ENCODE measurements at regions not wholly inside any gene's neighbourhood (a gene's known extent, or its start where the extent isn't known, plus 50 kb on each side); places are given as distances from the start of the nearest gene placed in this dataset.

GRCh38 chr6:6729971-6730370, 141.5 kb downstream of the LY86 start:
- Histone ChIP-seq H3K9me3 (ENCODE audit: control insufficient read depth in 2 of 2, low read length in 2 of 2) (no peaks in the 10 kb centered on the region), H3K36me3 (ENCODE audit: control insufficient read depth, insufficient read depth, low read length) (no peaks in the 10 kb centered on the region), H3K4me1 (ENCODE audit: control insufficient read depth, insufficient read depth, low read length, poor library complexity, severe bottlenecking) (no peaks in the 10 kb centered on the region), H3K27ac (ENCODE audit: insufficient read depth, low read length, poor library complexity, severe bottlenecking) (no peak overlapping the region), H3K4me3 (ENCODE audit: low read depth, low read length) (no peak overlapping the region), H3K27me3 (ENCODE audit: control insufficient read depth, insufficient read depth, low read length) (peaks cover 4% of the 10 kb centered on the region)
- H3K9me3 Mint-ChIP-seq = peaks cover 0 to 3% (median 0%) of the 10 kb centered on the region in 7 donors
- H3K27me3 Mint-ChIP-seq = peaks cover 27% of the 10 kb centered on the region
- H3K4me1 Mint-ChIP-seq = peaks cover 0 to 4% (median 1%) of the 10 kb centered on the region in 4 donors
- H3K4me3 Mint-ChIP-seq = no peak overlapping the region
- no peaks in the 10 kb centered on the region for H3K36me3 Mint-ChIP-seq
- H3K27ac Mint-ChIP-seq = no peak overlapping the region
- no peak for DNase-seq
- ATAC-seq (ENCODE audit: low read depth in 2 of 2) = no peak

DNA sequence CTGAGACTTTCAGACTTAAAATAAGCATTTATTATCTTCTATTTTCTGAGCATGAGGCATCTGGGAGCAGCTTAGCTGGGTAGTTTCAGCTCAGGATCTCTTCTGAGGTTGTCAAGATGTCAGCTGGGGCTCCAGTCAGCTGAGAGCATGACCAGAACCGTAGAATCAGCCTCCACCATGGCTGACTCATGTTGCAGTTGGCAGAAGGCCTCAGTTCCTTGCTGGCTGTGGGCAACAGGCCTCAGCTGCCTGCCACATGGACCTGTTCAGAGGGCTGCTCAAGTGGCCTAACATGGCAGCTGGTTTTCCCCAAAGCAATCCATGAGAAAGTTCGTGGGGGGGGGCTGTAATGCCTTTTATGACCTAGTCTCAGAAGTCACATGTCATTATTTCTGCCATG, 142.3 kb downstream of the LY86 start:
- Histone ChIP-seq H3K27ac (ENCODE audit: insufficient read depth, low read length, poor library complexity, severe bottlenecking) (no peak overlapping the region), H3K36me3 (ENCODE audit: control insufficient read depth, insufficient read depth, low read length) (no peaks in the 10 kb centered on the region), H3K4me1 (ENCODE audit: control insufficient read depth, insufficient read depth, low read length, poor library complexity, severe bottlenecking) (no peaks in the 10 kb centered on the region), H3K4me3 (ENCODE audit: low read depth, low read length) (no peak overlapping the region), H3K9me3 (ENCODE audit: control insufficient read depth in 2 of 2, low read length in 2 of 2) (no peaks in the 10 kb centered on the region), H3K27me3 (ENCODE audit: control insufficient read depth, insufficient read depth, low read length) (peaks cover 2% of the 10 kb centered on the region)
- Mint-ChIP-seq H3K4me1 (peaks cover 0 to 2% (median under 1%) of the 10 kb centered on the region in 4 donors), H3K27me3 (peaks cover 19% of the 10 kb centered on the region), H3K4me3 (no peak overlapping the region), H3K36me3 (no peaks in the 10 kb centered on the region), H3K9me3 (peaks cover 0 to 3% (median 0%) of the 10 kb centered on the region in 7 donors), H3K27ac (peak overlapping the region in 1 of 3 donors; percentile 11)
- DNase-seq (no peak), ATAC-seq (ENCODE audit: low read depth in 2 of 2) (no peak)

DNA sequence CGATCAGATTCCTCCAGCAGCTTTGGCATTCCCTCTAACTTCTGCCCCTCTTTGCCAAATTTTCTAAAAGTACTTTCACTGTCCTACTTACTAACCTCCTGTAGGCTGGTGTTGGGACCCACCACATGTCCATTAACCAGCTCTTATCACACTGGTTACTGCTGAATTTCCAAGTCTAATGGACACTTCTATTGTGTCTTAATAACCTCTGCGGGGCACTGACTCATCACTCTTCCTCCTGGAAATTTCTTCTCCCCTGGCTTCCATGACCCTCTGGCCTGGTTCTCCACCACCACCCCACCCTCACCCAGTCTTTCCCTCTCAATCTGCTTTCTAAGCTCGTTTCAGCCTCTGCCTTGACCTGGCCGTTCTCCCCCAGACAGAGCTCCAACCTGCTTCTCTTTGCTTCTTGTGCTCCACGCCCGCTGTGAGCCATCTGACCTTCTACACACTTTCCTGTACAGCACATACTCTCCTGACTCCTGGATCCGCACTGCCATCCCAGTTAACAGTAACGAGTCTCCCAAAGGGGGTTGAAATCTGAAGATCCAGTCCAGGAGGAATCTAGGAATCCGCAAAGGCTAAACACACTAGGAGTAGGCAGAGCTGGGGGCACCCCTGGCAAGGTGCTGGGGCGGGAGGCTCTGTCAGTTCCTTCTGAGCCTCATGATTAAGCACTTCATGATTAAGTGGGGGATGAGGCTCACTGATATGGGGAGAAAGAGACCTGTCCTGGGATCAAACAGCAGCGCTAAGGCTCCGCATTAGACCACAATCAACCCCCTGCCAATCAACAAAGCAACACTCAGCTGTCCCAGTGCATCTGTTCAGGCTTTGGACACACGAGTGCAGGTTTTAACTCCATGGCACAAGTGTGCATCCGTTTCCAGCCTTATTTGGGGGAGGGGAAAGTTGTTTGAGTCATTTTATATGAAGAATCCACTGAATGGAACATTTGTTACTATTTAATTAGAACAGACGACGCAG, 146.3 kb downstream of the LY86 start:
- no peak for DNase-seq
- H3K36me3 Mint-ChIP-seq = no peaks in the 10 kb centered on the region
- H3K27ac Mint-ChIP-seq = no peak overlapping the region
- no peaks in the 10 kb centered on the region for H3K36me3 ChIP-seq (ENCODE audit: control insufficient read depth, insufficient read depth, low read length)
- H3K9me3 Mint-ChIP-seq = peaks cover 0 to 3% (median 0%) of the 10 kb centered on the region in 7 donors
- no peaks in the 10 kb centered on the region for H3K9me3 ChIP-seq (ENCODE audit: control insufficient read depth in 2 of 2, low read length in 2 of 2)
- no peak overlapping the region for H3K4me3 ChIP-seq (ENCODE audit: low read depth, low read length)
- ATAC-seq (ENCODE audit: low read depth in 2 of 2) = no peak
- H3K27me3 Mint-ChIP-seq = peaks cover 23% of the 10 kb centered on the region
- H3K4me1 ChIP-seq (ENCODE audit: control insufficient read depth, insufficient read depth, low read length, poor library complexity, severe bottlenecking) = no peaks in the 10 kb centered on the region
- no peak overlapping the region for H3K4me3 Mint-ChIP-seq
- no peaks in the 10 kb centered on the region for H3K4me1 Mint-ChIP-seq
- H3K27me3 ChIP-seq (ENCODE audit: control insufficient read depth, insufficient read depth, low read length) = no peaks in the 10 kb centered on the region
- H3K27ac ChIP-seq (ENCODE audit: insufficient read depth, low read length, poor library complexity, severe bottlenecking) = no peak overlapping the region

DNA sequence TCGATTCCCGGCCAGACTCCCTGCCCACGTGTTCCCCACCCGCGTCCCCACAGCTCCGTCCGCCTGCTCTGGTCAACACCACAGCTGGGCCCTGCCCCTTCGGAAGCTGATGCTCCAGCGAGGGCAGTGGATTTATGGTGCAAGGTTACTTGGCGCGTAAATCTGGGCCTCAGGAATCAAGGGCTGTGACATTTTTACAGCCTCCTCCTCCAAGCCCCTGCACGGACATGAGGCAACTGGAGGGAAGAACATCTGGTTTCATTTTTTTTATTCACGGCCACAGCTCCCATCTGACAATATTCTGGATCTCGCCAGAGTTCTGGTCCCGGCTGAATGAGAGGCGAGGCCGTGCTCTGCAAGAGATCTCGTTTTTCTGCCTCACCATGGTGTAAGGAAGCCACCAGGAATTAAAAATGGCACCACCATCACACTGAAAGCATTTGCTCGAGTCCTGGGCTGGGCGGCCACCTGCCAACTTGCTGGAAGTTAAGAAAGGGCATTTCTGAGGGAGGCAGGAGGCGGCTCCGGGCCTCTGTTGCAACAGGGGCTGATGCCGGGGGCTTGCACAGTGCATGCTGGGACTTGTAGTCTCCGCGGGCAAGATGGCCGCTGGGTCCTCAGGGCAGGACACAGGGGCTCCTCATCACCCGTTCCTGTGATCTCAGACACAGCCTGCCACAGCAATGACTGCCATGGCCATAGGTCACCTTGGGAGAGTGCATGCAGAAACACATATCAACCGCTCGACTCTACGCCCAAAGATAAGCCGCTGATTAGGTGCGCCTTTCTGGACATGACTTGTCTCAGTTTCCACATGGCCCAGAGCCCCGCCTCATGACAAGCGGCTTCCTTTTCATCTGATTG, 148.5 kb downstream of the LY86 start:
- Histone ChIP-seq H3K27ac (ENCODE audit: insufficient read depth, low read length, poor library complexity, severe bottlenecking) (no peak overlapping the region), H3K4me3 (ENCODE audit: low read depth, low read length) (no peak overlapping the region), H3K9me3 (ENCODE audit: control insufficient read depth in 2 of 2, low read length in 2 of 2) (no peaks in the 10 kb centered on the region), H3K36me3 (ENCODE audit: control insufficient read depth, insufficient read depth, low read length) (no peaks in the 10 kb centered on the region), H3K4me1 (ENCODE audit: control insufficient read depth, insufficient read depth, low read length, poor library complexity, severe bottlenecking) (no peaks in the 10 kb centered on the region), H3K27me3 (ENCODE audit: control insufficient read depth, insufficient read depth, low read length) (no peaks in the 10 kb centered on the region)
- Mint-ChIP-seq H3K36me3 (no peaks in the 10 kb centered on the region), H3K9me3 (peaks cover 0 to 3% (median 0%) of the 10 kb centered on the region in 7 donors), H3K4me3 (no peak overlapping the region), H3K27ac (no peak overlapping the region), H3K4me1 (no peaks in the 10 kb centered on the region), H3K27me3 (peaks cover 13% of the 10 kb centered on the region)
- ATAC-seq (ENCODE audit: low read depth in 2 of 2) (no peak), DNase-seq (no peak)

DNA sequence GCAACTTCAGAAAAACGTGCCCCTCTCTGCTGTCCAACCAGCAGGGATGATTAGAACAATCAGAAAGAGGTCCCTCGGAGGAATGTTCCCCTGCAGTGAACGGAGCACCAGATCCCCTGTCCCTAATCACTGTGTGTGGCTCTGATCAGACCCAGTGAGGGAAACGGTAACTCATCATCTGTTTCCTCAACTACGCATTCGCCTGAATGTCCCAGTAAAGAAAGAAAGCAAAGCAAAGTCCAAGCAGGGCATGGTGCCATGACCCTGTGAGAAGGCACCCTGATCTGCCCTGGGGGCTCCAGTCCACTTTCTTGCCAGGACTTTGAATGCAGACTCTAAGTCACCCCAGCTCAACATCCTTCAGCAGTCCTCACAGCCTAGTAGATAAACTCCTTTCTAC, 149.2 kb downstream of the LY86 start:
- Mint-ChIP-seq H3K27ac (no peak overlapping the region), H3K9me3 (peaks cover 0 to 3% (median 0%) of the 10 kb centered on the region in 7 donors), H3K4me3 (no peak overlapping the region), H3K36me3 (no peaks in the 10 kb centered on the region), H3K4me1 (no peaks in the 10 kb centered on the region), H3K27me3 (peaks cover 13% of the 10 kb centered on the region)
- no peak for ATAC-seq (ENCODE audit: low read depth in 2 of 2)
- no peak for DNase-seq
- Histone ChIP-seq H3K36me3 (ENCODE audit: control insufficient read depth, insufficient read depth, low read length) (no peaks in the 10 kb centered on the region), H3K27me3 (ENCODE audit: control insufficient read depth, insufficient read depth, low read length) (no peaks in the 10 kb centered on the region), H3K4me1 (ENCODE audit: control insufficient read depth, insufficient read depth, low read length, poor library complexity, severe bottlenecking) (no peaks in the 10 kb centered on the region), H3K27ac (ENCODE audit: insufficient read depth, low read length, poor library complexity, severe bottlenecking) (no peak overlapping the region), H3K9me3 (ENCODE audit: control insufficient read depth in 2 of 2, low read length in 2 of 2) (no peaks in the 10 kb centered on the region), H3K4me3 (ENCODE audit: low read depth, low read length) (no peak overlapping the region)

DNA sequence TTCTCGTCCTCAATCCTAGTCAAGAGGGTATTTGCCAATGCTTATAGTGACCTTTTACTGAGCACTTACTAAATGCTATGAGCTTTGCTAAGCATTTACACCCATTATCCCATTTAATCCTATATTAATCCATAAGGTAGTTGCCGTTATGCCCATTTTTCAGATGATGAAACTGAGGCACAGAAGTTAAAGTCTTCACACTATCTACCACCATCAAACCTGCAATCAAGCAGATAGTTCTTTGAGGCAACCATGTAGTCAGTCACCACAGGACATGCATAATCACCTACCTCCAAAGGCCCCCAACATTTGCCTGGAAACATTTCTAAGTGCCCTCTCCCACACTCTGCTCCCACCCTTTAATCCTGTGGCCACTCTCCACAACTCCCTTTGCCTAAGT, 149.6 kb downstream of the LY86 start:
- H3K9me3 Mint-ChIP-seq = peaks cover 0 to 3% (median 0%) of the 10 kb centered on the region in 7 donors
- H3K27ac Mint-ChIP-seq = no peak overlapping the region
- H3K9me3 ChIP-seq (ENCODE audit: control insufficient read depth in 2 of 2, low read length in 2 of 2) = no peaks in the 10 kb centered on the region
- no peak overlapping the region for H3K4me3 ChIP-seq (ENCODE audit: low read depth, low read length)
- no peaks in the 10 kb centered on the region for H3K4me1 Mint-ChIP-seq
- no peak for ATAC-seq (ENCODE audit: low read depth in 2 of 2)
- no peak overlapping the region for H3K27ac ChIP-seq (ENCODE audit: insufficient read depth, low read length, poor library complexity, severe bottlenecking)
- H3K27me3 ChIP-seq (ENCODE audit: control insufficient read depth, insufficient read depth, low read length) = no peaks in the 10 kb centered on the region
- H3K36me3 Mint-ChIP-seq = no peaks in the 10 kb centered on the region
- no peak overlapping the region for H3K4me3 Mint-ChIP-seq
- H3K27me3 Mint-ChIP-seq = peaks cover 13% of the 10 kb centered on the region
- no peak for DNase-seq
- H3K4me1 ChIP-seq (ENCODE audit: control insufficient read depth, insufficient read depth, low read length, poor library complexity, severe bottlenecking) = no peaks in the 10 kb centered on the region
- H3K36me3 ChIP-seq (ENCODE audit: control insufficient read depth, insufficient read depth, low read length) = no peaks in the 10 kb centered on the region

- no peak overlapping the region for H3K27ac ChIP-seq (ENCODE audit: insufficient read depth, low read length, poor library complexity, severe bottlenecking)
- no peak for ATAC-seq (ENCODE audit: low read depth in 2 of 2)
- H3K4me3 Mint-ChIP-seq = no peak overlapping the region
- no peaks in the 10 kb centered on the region for H3K4me1 ChIP-seq (ENCODE audit: control insufficient read depth, insufficient read depth, low read length, poor library complexity, severe bottlenecking)
- peaks cover 15% of the 10 kb centered on the region for H3K27me3 Mint-ChIP-seq
- H3K4me3 ChIP-seq (ENCODE audit: low read depth, low read length) = no peak overlapping the region
- no peak overlapping the region for H3K27ac Mint-ChIP-seq
- H3K36me3 ChIP-seq (ENCODE audit: control insufficient read depth, insufficient read depth, low read length) = no peaks in the 10 kb centered on the region
- H3K4me1 Mint-ChIP-seq = no peaks in the 10 kb centered on the region
- no peaks in the 10 kb centered on the region for H3K9me3 Mint-ChIP-seq
- no peaks in the 10 kb centered on the region for H3K9me3 ChIP-seq (ENCODE audit: control insufficient read depth in 2 of 2, low read length in 2 of 2)
- H3K27me3 ChIP-seq (ENCODE audit: control insufficient read depth, insufficient read depth, low read length) = no peaks in the 10 kb centered on the region
- no peak for DNase-seq
- no peaks in the 10 kb centered on the region for H3K36me3 Mint-ChIP-seq
These were observed 150.6 kb downstream of the LY86 start for GRCh38 chr6:6738922-6739716.

Measured in CD4-positive, CD25-positive, alpha-beta regulatory T cell (primary cell).